IPS DF 6.9 (cell line): ENCODE measurements at regions not wholly inside any gene's neighbourhood (a gene's known extent, or its start where the extent isn't known, plus 50 kb on each side); places are given as distances from the start of the nearest gene placed in this dataset.
"Not testable (repeated sequence)": the region's sequence is repeated elsewhere in the genome, so short reads cannot be mapped to it uniquely, and the experiment has no call there.

ENCODE experiments used
- DNase-seq: peaks from one replicate; pipeline ENCODE4 v3.0.0-alpha.2; 2013; ENCODE audit warnings: low read depth, low spot score
- H3K27ac ChIP-seq: one replicate; pipeline ENCODE4 v1.5.1; 2013; ENCODE audit warnings: low read length, control low read depth
- H3K27me3 ChIP-seq: 2 replicates; pipeline ENCODE4 v1.6.1; 2013; ENCODE audit warnings: mild to moderate bottlenecking, low read length; ENCODE audit not compliant: control insufficient read depth, insufficient read depth
- H3K36me3 ChIP-seq: 2 replicates; pipeline ENCODE4 v1.6.1; 2013; ENCODE audit warnings: low read length; ENCODE audit not compliant: control insufficient read depth, insufficient read depth
- H3K4me1 ChIP-seq: 2 replicates; pipeline ENCODE4 v1.6.1; 2013; ENCODE audit warnings: low read length; ENCODE audit not compliant: control insufficient read depth, insufficient read depth
- H3K4me3 ChIP-seq: 2 replicates; pipeline ENCODE4 v1.5.1; 2013; ENCODE audit warnings: mild to moderate bottlenecking, low read length
- H3K9me3 ChIP-seq: 2 replicates; pipeline ENCODE4 v1.6.1; 2013; ENCODE audit warnings: low read length, inconsistent platforms; ENCODE audit not compliant: control insufficient read depth, insufficient read depth
- WGBS: extraction: QIAGEN DNeasy Blood & Tissue Kit; methylation state at CpG from one replicate; pipeline ENCODE4 v1.1.7; 2013; ENCODE audit warnings: mixed read lengths, missing lambda C conversion rate; ENCODE audit not compliant: insufficient read length, insufficient coverage; 5-methylcytosine and 5-hydroxymethylcytosine counted together

GRCh38 chr5:154593796-154594195 lies 115.8 kb upstream of the HAND1 start:
- no peaks in the 10 kb centered on the region for H3K4me1 ChIP-seq
- no peak overlapping the region for H3K4me3 ChIP-seq
- H3K27me3 ChIP-seq = no peaks in the 10 kb centered on the region
- H3K36me3 ChIP-seq = no peaks in the 10 kb centered on the region
- H3K9me3 ChIP-seq = no peaks in the 10 kb centered on the region
- no peak for DNase-seq
- no peak overlapping the region for H3K27ac ChIP-seq

GRCh38 chr5:154593071-154593470 lies 115.0 kb upstream of the HAND1 start:
- no peak overlapping the region for H3K4me3 ChIP-seq
- H3K27ac ChIP-seq = no peak overlapping the region
- H3K9me3 ChIP-seq = no peaks in the 10 kb centered on the region
- no peaks in the 10 kb centered on the region for H3K4me1 ChIP-seq
- DNase-seq = no peak
- WGBS = no CpG with 5 or more reads among the region's 3 CpGs
- no peaks in the 10 kb centered on the region for H3K36me3 ChIP-seq
- H3K27me3 ChIP-seq = no peaks in the 10 kb centered on the region

- WGBS = no CpG with 5 or more reads among the region's 4 CpGs
- H3K27ac ChIP-seq = no peak overlapping the region
- H3K27me3 ChIP-seq = no peaks in the 10 kb centered on the region
- H3K9me3 ChIP-seq = no peaks in the 10 kb centered on the region
- no peak for DNase-seq
- no peak overlapping the region for H3K4me3 ChIP-seq
- no peaks in the 10 kb centered on the region for H3K36me3 ChIP-seq
- H3K4me1 ChIP-seq = no peaks in the 10 kb centered on the region
Measured at GRCh38 chr5:154590093-154590724, 112.2 kb upstream of the HAND1 start.

GRCh38 chr5:154589511-154589910 lies 111.5 kb upstream of the HAND1 start:
- no peak overlapping the region for H3K27ac ChIP-seq
- no peak for DNase-seq
- H3K4me3 ChIP-seq = no peak overlapping the region
- H3K4me1 ChIP-seq = no peaks in the 10 kb centered on the region
- no peaks in the 10 kb centered on the region for H3K27me3 ChIP-seq
- H3K36me3 ChIP-seq = no peaks in the 10 kb centered on the region
- H3K9me3 ChIP-seq = no peaks in the 10 kb centered on the region
- no CpG with 5 or more reads among the region's 4 CpGs for WGBS

- not testable (repeated sequence) for H3K9me3 ChIP-seq, H3K27ac ChIP-seq, H3K36me3 ChIP-seq, H3K4me1 ChIP-seq, DNase-seq, H3K4me3 ChIP-seq, H3K27me3 ChIP-seq
- WGBS = no CpG with 5 or more reads among the region's 7 CpGs
Measured at GRCh38 chr5:154588833-154589425, 110.9 kb upstream of the HAND1 start.

GRCh38 chr5:154588091-154588774 lies 110.2 kb upstream of the HAND1 start:
- Histone ChIP-seq H3K27ac (no peak overlapping the region), H3K9me3 (no peaks in the 10 kb centered on the region), H3K4me1 (no peaks in the 10 kb centered on the region), H3K4me3 (no peak overlapping the region), H3K36me3 (no peaks in the 10 kb centered on the region), H3K27me3 (no peaks in the 10 kb centered on the region)
- DNase-seq = no peak
- WGBS = no CpG with 5 or more reads among the region's 13 CpGs

- Histone ChIP-seq H3K4me3 (no peak overlapping the region), H3K27ac (no peak overlapping the region), H3K27me3 (no peaks in the 10 kb centered on the region), H3K9me3 (no peaks in the 10 kb centered on the region), H3K36me3 (no peaks in the 10 kb centered on the region), H3K4me1 (no peaks in the 10 kb centered on the region)
- WGBS = no CpG with 5 or more reads among the region's 10 CpGs
- DNase-seq = no peak
Measured at GRCh38 chr5:154587123-154588026, 109.3 kb upstream of the HAND1 start.

GRCh38 chr5:154583671-154584177 lies 105.7 kb upstream of the HAND1 start:
- no peak overlapping the region for H3K4me3 ChIP-seq
- no peaks in the 10 kb centered on the region for H3K27me3 ChIP-seq
- no CpG with 5 or more reads among the region's 12 CpGs for WGBS
- no peaks in the 10 kb centered on the region for H3K36me3 ChIP-seq
- H3K9me3 ChIP-seq = no peaks in the 10 kb centered on the region
- H3K27ac ChIP-seq = no peak overlapping the region
- H3K4me1 ChIP-seq = no peaks in the 10 kb centered on the region
- no peak for DNase-seq

GRCh38 chr5:154580422-154580821 lies 102.4 kb upstream of the HAND1 start:
- Histone ChIP-seq H3K9me3 (no peaks in the 10 kb centered on the region), H3K36me3 (no peaks in the 10 kb centered on the region), H3K27me3 (no peaks in the 10 kb centered on the region), H3K4me3 (no peak overlapping the region), H3K4me1 (no peaks in the 10 kb centered on the region), H3K27ac (no peak overlapping the region)
- no CpG with 5 or more reads among the region's 6 CpGs for WGBS
- no peak for DNase-seq

GRCh38 chr5:154577416-154577815 lies 99.4 kb upstream of the HAND1 start:
- no peaks in the 10 kb centered on the region for H3K27me3 ChIP-seq
- WGBS = no CpG with 5 or more reads among the region's 1 CpG
- H3K4me1 ChIP-seq = no peaks in the 10 kb centered on the region
- no peaks in the 10 kb centered on the region for H3K9me3 ChIP-seq
- H3K4me3 ChIP-seq = no peak overlapping the region
- no peak for DNase-seq
- no peak overlapping the region for H3K27ac ChIP-seq
- no peaks in the 10 kb centered on the region for H3K36me3 ChIP-seq
